Smooth muscle cell (in vitro differentiated cells): ENCODE measurements at regions not wholly inside any gene's neighbourhood (a gene's known extent, or its start where the extent isn't known, plus 50 kb on each side); places are given as distances from the start of the nearest gene placed in this dataset.

Experiments
- DNase-seq: peaks from one replicate; lab custom pipeline; 2025; ENCODE audit not compliant: unreplicated experiment; lab: John Stamatoyannopoulos, UW
- H2AFZ ChIP-seq: fragments of 200-600 bp; sonication (generic); 2 replicates; pipeline ENCODE4 v1.6.0; 2016; ENCODE audit warnings: antibody characterized with exemption, low read depth, mild to moderate bottlenecking
- H3F3A ChIP-seq: fragments of 200-600 bp; sonication (generic); 2 replicates; pipeline ENCODE4 v1.6.0; 2017; ENCODE audit warnings: antibody characterized with exemption, low read depth
- H3K27ac ChIP-seq: fragments of 200-600 bp; sonication (generic); 2 replicates; pipeline ENCODE4 v1.5.1; 2016; ENCODE audit warnings: low read depth, mild to moderate bottlenecking
- H3K27me3 ChIP-seq: fragments of 200-600 bp; sonication (generic); 2 replicates; pipeline ENCODE4 v1.6.1; 2016; ENCODE audit warnings: low read depth, mild to moderate bottlenecking
- H3K36me3 ChIP-seq: fragments of 200-600 bp; sonication (generic); 2 replicates; pipeline ENCODE4 v1.5.1; 2016; ENCODE audit warnings: low read depth
- H3K4me1 ChIP-seq: fragments of 200-600 bp; sonication (generic); 2 replicates; pipeline ENCODE4 v1.5.1; 2016; ENCODE audit warnings: low read depth
- H3K4me2 ChIP-seq: fragments of 200-600 bp; sonication (generic); 2 replicates; pipeline ENCODE4 v1.6.0; 2016; ENCODE audit warnings: mild to moderate bottlenecking
- H3K4me3 ChIP-seq: fragments of 200-600 bp; sonication (generic); 2 replicates; pipeline ENCODE4 v1.5.1; 2016; ENCODE audit warnings: mild to moderate bottlenecking
- H3K79me2 ChIP-seq: fragments of 200-600 bp; sonication (generic); 2 replicates; pipeline ENCODE4 v1.6.0; 2016; ENCODE audit warnings: low read depth, mild to moderate bottlenecking
- H3K9ac ChIP-seq: fragments of 200-600 bp; sonication (generic); 2 replicates; pipeline ENCODE4 v1.6.0; 2016; ENCODE audit warnings: low read depth
- H3K9me3 ChIP-seq: fragments of 200-600 bp; sonication (generic); replicated peaks from 2 replicates; pipeline ENCODE4 v1.5.1; 2016; ENCODE audit warnings: low read depth
- H4K20me1 ChIP-seq: fragments of 200-600 bp; sonication (generic); 2 replicates; pipeline ENCODE4 v1.6.0; 2016; ENCODE audit warnings: low read depth
- WGBS: methylation state at CpG from one replicate; pipeline ENCODE4 v1.1.7; 2016; ENCODE audit warnings: low lambda C conversion rate; 5-methylcytosine and 5-hydroxymethylcytosine counted together
- TF ChIP-seq, protein P1 (sequence below): fragments of 200-600 bp; sonication (generic); IDR thresholded peaks from 2 replicates; pipeline ENCODE4 v1.5.1; 2017; ENCODE audit warnings: borderline replicate concordance, mild to moderate bottlenecking, antibody characterized with exemption; ENCODE audit not compliant: insufficient read depth, poor library complexity, severe bottlenecking

DNA sequence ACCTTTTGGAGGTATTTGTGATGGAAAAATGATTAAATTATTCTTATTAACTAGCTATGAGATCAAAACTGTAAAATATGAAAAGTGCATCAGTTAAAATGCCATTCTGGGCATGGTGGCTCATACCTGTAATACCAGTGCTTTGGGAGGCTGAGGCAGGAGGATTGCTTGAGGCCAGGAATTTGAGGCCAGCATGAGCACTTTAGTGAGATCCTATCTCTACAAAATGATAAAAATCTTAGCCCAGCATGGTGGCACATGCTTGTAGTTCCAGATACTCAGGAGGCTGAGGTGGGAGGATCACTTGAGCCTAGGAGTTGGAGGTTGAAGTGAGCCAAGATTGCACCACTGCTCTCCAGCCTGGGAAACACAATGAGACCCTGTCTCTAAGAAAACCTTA lies 252.5 kb upstream of the SEMA6A start:
- no peak for DNase-seq
- Histone ChIP-seq H3K27ac (no peak overlapping the region), H3K36me3 (no peaks in the 10 kb centered on the region), H3K4me2 (no peak overlapping the region), H3K9ac (no peak overlapping the region), H3K79me2 (no peaks in the 10 kb centered on the region), H3K4me3 (no peak overlapping the region), H3F3A (no peaks in the 10 kb centered on the region), H4K20me1 (no peaks in the 10 kb centered on the region), H2AFZ (no peak overlapping the region), H3K27me3 (no peaks in the 10 kb centered on the region), H3K9me3 (no peaks in the 10 kb centered on the region), H3K4me1 (peaks cover 3% of the 10 kb centered on the region)
- TF ChIP-seq, protein P1, sequence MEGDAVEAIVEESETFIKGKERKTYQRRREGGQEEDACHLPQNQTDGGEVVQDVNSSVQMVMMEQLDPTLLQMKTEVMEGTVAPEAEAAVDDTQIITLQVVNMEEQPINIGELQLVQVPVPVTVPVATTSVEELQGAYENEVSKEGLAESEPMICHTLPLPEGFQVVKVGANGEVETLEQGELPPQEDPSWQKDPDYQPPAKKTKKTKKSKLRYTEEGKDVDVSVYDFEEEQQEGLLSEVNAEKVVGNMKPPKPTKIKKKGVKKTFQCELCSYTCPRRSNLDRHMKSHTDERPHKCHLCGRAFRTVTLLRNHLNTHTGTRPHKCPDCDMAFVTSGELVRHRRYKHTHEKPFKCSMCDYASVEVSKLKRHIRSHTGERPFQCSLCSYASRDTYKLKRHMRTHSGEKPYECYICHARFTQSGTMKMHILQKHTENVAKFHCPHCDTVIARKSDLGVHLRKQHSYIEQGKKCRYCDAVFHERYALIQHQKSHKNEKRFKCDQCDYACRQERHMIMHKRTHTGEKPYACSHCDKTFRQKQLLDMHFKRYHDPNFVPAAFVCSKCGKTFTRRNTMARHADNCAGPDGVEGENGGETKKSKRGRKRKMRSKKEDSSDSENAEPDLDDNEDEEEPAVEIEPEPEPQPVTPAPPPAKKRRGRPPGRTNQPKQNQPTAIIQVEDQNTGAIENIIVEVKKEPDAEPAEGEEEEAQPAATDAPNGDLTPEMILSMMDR: no peak

DNA sequence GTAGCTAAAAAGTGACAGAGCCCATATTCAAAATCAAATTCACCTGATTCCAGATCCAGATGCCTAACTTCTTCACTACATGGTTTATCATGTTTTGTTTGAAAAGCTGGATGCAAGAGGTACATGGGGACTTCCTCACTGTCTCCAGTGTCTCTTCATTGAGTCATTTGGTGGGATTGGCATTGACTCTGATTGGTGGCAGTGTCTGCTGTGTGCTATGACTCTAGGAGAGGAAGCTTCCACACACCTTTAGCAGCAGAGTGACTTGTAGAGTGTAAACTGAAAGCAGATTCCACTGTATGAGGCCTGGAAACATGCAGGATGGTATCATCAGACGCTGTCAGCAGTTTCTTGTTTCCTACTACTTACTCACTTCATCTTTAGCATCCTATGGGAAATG lies 250.9 kb upstream of the SEMA6A start:
- no peak overlapping the region for H3K27ac ChIP-seq
- H3K9ac ChIP-seq: no peak overlapping the region
- no peak overlapping the region for H3K4me2 ChIP-seq
- no peak overlapping the region for H2AFZ ChIP-seq
- no peaks in the 10 kb centered on the region for H3K36me3 ChIP-seq
- no peak for DNase-seq
- H4K20me1 ChIP-seq: no peaks in the 10 kb centered on the region
- H3K79me2 ChIP-seq: no peaks in the 10 kb centered on the region
- peaks cover 9% of the 10 kb centered on the region for H3K4me1 ChIP-seq
- H3K27me3 ChIP-seq: no peaks in the 10 kb centered on the region
- H3F3A ChIP-seq: no peaks in the 10 kb centered on the region
- no peaks in the 10 kb centered on the region for H3K9me3 ChIP-seq
- no peak overlapping the region for H3K4me3 ChIP-seq
- 88% methylated on average over 1 of the region's 1 CpG for WGBS
- TF ChIP-seq, protein P1: no peak

DNA sequence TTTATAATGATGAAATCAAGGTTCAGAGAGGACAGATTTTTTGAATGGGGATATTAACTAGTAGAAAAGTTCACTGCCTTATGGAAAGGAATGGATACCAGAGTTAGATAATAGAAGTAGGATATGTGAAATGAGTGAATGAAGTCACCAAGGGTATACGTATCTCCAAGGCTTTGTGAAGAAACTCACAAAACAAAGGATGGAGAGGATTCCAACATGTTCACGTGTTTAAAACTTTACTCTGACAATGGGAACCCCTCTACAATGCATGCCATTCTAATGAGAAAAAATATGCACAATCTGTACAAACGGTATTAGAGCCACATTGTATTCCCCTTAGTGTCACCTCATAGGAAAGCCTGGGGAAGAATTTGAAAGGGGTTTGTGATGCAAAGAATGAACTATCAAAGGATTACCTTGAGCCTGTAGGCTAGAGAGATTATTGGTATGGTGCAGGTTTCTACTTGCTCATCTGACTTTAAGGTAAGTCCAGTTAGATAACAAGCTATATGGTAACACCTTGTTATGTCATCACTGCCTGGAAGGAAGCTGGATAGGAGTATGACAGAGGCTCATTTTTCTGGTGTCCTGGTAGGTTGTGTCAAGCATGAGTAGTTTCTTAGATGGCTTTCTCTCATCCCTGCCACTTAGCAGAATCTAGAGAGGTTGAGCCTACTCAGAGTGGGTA lies 250.3 kb upstream of the SEMA6A start:
- Histone ChIP-seq H3K36me3 (no peaks in the 10 kb centered on the region), H3K27me3 (no peaks in the 10 kb centered on the region), H3K27ac (no peak overlapping the region), H3K4me1 (peaks cover 11% of the 10 kb centered on the region), H3K9me3 (no peaks in the 10 kb centered on the region), H3K9ac (no peak overlapping the region), H3K4me2 (no peak overlapping the region), H3F3A (no peaks in the 10 kb centered on the region), H4K20me1 (no peaks in the 10 kb centered on the region), H3K79me2 (no peaks in the 10 kb centered on the region), H3K4me3 (no peak overlapping the region), H2AFZ (no peak overlapping the region)
- 58% methylated on average over 3 of the region's 3 CpGs for WGBS
- DNase-seq: no peak
- TF ChIP-seq, protein P1: no peak
